Inflammatory macrophage treated with lipopolysaccharide for 1 hour (primary cell): ENCODE measurements at regions not wholly inside any gene's neighbourhood (a gene's known extent, or its start where the extent isn't known, plus 50 kb on each side); places are given as distances from the start of the nearest gene placed in this dataset.
A peak's percentile ranks its signal among the peaks of the same experiment; 100 is the strongest.
"Not testable (repeated sequence)": the region's sequence is repeated elsewhere in the genome, so short reads cannot be mapped to it uniquely, and the experiment has no call there.

Experiments
- DNase-seq, 2 donors: peaks; one replicate each; pipeline ENCODE4 v3.0.0-alpha.2; 2020 to 2022

DNA sequence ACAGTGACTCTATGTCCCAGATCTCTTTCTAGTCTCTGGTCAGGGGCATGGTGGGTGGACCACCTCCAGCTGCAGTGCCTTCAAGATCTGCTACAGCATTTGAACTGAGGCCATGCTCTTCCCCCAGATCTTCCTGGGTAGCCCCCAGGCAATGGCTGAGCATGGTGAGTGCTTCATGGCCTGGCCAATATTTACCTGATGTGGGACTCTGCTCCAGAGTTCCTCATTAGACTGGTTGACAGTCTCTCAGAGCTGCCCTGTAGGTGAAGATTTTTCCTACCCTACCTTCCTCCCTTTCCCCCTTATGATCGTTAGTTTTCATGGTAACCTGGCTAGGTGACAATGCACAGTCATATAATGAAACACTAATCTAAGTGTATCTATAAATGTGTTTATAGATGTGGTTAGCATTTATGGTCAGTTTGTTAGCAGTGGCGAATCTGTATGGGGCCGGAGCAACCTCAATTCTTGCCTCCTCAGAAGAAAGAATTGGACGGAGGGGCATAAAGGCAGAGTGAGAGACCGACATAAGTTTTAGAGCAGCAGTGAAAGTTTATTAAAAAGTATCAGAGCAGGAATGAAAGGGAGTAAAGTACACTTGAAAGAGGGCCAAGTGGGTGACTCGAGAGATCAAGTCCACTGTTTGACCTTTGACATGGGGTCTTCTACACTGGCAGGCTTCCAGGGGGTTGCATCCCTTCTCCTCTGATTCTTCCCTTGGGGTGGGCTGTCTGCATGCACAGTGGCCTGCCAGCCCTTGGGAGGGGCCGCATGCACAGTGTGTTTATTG lies 256.3 kb downstream of the CD83 start:
- DNase-seq: no peak

DNA sequence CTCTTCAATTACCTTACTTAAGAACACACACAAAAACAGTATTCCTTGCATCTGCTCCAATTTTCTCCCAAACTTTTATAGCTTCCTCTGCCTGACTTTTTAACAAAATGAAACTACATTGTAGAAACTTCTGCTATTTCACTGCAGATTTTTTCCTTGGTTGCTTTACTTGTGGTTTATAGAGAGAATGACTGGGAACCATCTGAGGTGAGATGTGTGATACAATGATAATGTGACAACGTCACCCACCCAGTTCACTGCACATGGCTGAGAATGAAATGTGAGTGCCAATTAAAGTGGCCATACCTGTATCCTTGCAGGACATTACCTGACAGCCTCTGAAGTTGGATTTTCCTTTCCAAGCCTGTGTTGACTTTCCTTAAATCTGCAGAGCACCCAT lies 258.4 kb downstream of the CD83 start:
- peak; percentile 27 to 44 for DNase-seq

DNA sequence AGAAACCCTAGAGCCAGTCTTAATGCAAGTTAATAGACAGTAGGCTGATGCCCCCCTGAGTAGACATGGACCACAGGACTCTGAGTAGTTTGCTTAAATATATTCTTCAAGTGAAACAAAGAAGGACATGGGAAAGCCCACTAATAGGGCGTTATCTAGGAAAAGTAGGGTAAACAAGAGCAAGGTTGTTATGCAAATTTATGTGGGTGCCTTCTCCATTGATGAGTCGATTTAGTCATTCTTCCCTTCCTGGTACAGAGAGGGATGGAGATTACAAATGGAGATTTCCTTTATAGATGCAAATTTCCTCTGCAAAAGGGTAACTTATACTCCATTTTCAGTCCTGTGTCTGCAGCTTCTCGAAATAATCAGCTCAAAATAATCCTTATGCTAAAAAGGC lies 262.0 kb downstream of the CD83 start:
- DNase-seq: no peak

DNA sequence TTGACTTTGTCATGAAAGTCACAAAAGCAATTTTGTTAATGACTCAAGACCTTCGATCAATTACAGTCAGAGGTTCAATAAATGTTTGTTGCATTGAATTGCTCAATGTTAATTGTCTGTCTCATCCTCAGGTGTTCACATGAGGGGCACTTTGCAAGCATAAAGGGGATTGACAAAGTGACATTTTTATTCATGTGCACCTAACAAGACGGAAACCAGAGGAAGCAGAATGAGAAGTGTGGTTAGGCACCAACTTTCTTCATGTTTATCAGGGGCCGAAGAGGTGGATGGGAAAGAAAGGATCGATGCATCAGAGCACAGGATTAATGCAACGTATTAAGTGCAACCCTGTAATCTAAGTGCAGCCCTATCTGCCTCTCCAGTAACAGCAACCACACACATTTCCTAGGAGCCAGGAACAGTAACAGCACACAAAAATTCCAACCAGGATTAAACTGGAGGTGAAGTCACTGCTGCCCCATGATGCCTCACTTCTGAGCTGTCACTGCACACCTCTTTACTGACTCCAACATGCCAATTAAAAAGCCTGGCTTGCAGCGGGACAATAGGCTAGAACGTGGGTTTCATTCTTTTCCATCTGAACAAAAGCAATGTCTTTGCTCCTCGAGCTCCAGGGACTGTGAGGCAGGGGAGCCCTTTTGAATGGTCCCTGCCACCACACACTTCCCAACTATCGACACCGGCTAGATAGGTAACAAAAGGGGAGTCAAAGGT lies 262.7 kb downstream of the CD83 start:
- DNase-seq: no peak

DNA sequence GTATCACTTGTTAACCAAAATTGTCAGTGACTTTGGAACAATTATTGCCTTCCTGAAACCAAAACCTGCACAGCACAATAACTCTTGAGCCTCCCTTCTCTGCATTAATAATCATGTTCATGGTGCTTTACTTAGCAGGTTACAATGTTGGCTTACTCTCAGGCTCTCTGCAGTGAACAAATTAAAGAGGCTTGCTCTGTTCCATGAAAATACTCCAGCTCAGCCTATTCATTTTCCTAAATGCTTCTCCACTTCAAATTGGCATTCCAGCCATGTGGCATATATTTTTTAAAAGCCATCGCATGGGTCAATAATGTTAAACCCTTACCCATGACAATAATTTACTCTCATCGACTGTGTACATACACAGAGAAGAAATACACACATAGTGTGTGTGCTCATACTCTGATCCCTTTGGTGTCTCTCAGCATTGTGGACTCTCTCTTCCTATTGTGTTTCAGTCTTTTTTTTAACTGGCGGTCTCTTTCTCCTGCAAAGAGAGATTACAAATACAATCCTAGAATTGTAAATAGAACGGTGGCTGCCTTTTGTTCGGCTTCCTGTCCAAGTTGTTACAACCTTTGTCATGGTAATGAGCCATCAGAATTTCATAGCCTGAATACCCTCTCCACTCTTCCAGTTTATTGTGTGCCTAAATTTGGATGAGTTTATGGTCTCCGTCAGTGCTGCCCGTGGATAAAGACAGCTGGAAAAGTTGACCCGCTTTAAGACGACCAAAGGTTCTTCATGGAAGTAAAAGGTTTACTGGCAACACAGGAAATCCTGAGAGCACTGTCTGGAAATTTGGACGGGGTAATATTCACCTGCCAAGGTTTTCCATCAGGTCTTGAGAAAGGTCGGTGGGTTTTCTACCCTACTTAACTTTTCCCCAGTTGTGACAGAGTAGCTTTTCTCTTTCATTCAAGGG lies 263.6 kb downstream of the CD83 start:
- no peak for DNase-seq

DNA sequence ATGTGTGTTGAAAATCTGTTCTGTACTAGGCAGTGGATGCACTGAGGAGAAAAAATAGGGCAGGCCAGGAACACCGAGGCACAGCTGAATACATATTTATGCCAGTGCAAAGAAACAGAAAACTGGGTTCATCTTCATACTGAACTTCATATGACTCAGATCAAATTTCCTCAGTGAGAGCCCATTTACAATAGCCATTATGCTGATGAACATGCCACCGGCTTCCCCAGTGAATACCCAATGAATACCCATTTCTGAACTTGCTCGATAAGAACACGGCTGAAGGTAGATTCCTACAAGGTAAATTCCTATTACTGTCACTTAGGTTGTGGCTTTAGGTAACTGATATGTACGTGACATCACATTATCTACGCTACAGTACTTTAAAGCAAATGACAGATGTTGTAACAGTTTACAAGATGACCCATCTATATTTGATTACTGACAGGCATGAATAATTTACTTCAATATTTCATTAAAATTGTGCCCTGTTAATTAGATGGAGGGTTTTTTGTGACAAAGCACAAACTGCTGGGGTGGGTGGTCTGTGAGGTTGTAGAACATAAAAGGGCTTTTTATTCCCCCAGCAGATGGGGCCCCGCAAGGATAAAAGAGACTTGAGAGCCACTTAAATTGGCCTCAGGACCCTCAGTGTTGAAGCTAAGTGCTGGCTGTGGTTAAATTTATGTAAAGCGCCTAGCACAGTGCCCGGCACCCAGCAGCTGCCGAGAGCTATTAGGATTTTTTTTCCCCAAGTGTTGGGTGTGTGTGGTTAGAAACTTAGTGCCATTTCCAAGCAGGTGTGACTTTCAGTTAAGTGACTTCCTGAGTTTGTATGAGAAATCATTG lies 264.5 kb downstream of the CD83 start:
- no peak for DNase-seq

DNA sequence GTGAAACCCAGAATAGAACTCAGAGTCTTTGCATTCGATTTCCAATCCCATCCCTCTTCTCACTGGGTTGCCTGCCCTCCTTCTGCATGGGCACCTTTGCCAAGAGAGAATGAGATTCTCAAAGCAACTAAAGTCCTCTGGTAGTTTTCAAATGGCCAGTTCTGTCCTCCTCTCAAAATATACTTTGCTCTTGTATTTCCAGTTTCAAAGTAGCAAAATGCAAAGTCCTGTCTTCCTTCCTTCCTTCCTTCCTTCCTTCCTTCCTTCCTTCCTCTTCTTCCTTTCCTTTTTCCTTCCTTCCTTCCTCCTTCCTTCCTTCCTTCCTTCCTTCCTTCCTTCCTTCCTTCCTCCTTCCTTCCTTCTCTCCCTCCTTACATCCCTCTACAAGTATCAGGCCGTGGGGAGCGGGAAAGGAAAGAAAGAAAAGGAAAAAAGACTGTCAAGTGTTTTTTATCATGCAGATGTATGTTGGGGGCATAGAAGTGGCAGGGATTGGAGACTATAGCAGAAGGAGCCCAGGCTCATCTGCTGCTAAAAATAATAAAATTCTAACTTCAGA lies 265.2 kb downstream of the CD83 start:
- no peak for DNase-seq

DNA sequence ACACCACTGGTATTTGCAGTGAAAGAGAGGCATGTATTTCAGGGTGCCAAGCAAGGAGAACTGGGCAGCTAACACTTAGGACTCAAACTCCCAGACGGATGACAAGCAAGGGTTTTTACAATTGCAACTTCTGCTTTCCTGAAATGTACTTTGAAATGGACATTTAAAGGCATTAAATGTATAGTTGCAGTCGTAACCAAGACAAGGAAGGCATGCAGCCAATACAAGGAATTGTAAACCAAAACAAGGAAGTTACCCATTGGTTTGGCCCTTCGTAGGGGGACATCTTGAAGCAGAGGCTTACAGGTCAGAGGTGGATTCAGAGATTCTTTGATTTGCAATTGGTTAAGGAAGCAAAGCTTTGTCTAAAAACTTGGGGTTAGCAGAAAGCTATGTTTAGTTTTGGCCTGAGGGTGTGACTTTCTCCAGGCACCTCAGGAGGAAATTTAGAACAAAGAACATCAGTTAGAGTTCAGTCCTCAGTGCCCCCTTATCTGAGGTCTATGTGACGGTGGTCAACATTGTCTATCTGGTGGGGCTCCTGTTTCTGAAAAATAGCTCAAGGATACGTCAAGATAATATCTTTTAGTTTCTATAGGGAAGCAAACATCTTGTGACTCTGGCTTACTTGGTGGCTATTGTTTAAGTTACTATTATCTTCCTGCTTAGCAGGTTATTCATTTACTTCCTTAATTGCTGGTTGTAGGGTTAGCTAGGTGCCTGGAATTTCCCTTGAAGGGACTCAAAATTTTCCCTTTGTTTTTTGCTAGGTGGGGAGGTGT lies 266.0 kb downstream of the CD83 start:
- peak; percentile 58 to 63 for DNase-seq

DNA sequence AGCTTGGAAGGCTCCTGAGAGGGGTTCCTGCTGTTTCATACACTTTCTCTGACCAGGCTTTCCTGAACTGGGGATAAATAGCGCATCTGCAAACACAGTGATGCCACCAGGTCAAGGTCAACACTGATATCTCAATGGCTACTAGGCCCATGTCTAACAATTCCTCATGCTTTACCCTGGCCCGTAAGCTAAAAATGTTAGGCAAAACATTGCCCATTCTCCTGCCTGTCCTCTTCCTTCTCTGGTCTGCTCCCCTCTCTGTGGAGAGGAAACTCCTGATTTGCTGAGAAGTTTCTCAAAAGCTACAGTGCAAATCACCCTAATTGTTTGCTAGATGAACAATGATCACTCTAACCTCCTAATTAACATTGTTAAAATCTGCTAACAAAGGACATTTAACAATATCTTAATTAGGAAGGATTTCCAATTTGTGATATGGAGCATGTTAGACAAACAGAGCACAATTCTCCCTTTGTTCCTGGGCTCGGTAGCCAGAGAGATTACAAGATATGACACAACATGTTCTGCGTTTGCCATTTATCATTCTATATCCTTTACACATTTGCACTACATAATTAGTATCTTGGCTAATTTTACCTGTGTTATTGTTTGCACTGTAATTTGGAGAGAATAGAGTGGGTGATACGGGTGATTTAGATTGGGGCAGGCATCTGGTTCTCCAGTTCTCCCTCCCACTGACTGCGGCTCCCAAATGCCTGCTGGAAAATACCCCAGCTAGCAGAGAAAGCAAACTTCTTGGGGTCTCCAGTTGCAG lies 266.8 kb downstream of the CD83 start:
- no peak for DNase-seq

DNA sequence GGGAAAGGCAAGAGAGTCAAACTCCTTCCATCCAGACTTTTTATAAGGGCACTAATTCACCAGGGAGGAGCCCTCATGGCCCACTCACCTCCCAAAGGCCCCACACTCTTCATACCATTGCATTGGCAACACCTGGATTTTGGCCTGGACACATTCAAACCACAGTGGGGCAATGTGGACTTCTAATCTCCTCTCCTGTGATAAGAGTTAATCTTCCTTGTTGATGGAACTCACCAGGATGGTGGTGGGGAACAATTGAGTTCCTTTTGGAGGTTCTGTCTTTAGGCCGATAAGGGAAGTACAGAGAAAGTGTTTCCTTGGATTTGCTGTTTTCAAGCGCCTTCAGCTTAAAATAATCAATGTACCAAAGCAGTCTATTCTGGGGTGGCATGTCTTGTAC lies 268.7 kb downstream of the CD83 start:
- no peak for DNase-seq

DNA sequence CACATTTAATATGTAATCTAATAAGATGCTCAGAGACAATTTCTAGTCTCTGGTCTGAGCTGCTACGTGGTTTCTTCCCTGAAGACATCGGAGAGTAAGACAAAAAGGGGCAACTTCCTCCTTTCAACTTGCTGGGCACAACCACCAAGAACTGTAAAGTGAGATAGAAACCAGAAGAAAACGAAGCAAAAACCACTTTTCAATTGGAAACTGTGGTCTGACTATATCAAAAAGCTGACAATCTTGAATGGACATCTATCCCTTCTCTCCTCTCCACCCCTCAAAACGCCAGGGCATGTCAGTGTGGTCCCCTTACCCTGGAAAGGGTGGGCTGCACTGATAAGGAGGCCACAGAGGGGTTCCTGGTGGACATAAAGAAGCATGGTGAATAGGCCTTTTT lies 269.1 kb downstream of the CD83 start:
- DNase-seq: peak in 1 of 2 donors; percentile 18

DNA sequence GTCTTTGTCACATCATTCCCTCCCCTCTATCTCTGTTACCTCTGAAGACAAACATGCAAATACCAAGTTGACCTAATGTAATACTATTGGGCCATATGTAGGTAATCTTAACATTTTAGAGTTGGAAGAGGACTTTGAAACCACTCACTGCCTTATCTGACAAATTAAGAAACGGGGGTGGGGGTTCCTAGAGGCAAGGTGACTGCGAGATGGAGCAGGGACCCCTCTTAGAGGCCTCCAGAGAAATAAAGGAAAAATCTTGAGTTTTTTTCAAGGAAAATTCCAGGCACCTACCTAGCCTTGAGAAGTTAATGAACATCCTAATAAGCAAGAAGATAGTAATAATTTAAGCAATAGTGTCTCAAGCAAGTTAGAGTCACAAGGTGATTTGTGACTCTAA lies 270.8 kb downstream of the CD83 start:
- DNase-seq: no peak

DNA sequence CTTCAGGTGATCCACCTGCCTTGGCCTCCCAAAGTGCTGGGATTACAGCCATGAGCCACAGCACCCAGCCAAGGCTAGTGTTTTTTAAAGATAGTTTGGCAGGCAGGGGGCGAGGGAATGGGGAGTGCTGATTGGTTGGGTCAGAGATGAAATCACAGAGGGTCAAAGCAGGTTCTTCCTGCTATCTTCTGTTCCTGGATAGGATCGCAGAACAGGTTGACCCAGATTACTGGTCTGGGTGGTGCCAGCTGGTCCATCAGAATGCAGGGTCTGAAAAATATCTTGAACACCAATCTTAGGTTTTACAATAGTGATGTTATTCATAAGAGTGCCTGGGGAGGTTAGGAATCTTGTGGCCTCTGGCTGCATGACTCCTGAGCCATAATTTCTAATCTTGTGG lies 272.2 kb downstream of the CD83 start:
- not testable (repeated sequence) for DNase-seq

DNA sequence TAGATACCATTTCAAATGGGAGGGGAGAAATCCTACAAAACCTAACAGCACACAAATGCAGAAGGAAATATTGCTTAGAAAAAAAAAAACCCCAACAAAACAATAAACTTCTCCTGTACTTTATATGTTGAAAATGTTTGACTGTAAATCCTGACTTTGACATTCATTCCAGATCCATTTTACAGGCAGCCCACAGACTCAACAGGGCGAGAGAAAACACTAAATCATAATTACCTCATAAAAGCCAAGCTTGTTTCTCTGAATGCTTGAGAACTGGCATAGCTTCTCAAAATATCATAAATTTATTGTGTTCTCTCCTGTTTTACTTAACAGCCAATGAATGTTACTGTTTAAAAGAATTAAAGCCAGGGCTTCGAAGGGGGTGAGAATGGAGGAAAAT lies 273.2 kb downstream of the CD83 start:
- DNase-seq: no peak

DNA sequence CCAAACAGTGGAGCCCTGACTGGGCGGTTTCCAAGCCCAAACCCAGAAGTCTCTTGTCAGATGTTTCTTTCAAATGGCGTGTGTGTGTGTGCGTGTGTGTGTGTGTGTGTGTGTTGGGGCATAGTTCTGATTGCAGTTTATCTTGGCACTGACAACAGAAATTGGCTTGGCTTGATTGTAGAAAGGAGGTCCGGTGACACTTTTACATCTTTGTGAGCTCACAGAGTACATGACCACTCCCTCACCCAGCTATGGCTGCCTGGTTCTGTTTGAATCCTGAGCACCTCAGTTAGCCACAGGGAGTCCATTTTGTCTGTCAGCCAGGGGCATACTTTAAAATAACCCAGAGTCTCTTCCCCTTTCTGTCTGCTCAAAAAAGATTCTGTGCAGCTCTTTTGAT lies 276.3 kb downstream of the CD83 start:
- DNase-seq: no peak

DNA sequence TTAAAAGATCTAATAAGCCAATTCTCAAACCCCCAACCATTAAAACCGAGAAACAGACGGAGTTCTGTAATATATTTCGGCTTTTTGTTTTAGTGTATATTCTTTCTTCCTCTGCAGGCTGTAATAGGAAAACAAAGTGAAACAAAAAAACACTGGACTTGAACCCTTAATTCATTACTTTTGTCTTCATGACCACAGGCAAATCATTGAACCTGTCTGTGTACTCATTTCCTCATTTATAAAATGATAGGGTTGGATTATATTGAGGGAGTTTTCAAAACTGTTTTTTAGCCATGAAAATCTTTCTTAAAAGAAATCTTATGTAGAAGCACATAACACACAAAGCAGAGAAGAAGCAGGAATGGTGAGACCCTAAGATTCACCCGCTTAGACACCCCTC lies 278.8 kb downstream of the CD83 start:
- DNase-seq: no peak

DNA sequence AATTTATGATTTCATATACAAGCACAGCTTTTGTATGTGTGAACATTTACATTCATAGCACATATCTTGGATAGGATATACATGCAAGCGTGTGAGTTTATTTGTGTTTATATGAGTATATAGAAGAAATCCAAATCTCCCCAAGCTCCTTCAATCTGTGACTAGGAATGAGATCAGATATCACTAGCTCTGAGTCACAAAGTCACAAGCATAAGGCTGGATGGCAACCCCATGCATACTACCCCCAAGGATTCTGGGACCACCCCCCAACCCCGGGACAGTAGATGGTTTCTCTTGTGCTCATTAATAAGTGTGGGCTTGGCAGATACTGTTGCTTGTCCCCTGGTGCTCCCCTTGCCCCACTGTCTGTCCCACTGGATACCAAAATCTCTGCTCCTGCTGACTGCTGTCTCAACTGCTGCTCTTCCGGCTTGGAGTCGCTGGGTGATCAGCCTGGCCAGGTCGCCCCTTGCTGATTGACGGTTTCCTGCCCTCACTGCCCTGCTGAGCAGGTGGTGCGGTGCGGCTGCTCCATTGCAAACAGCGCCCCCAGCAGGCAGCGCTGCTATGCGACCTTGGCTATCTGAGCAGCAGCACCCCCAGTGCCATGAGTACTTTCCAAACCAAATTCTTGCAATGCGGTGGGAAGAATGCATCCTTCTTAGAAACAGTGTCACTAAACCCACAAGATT lies 279.4 kb downstream of the CD83 start:
- no peak for DNase-seq

DNA sequence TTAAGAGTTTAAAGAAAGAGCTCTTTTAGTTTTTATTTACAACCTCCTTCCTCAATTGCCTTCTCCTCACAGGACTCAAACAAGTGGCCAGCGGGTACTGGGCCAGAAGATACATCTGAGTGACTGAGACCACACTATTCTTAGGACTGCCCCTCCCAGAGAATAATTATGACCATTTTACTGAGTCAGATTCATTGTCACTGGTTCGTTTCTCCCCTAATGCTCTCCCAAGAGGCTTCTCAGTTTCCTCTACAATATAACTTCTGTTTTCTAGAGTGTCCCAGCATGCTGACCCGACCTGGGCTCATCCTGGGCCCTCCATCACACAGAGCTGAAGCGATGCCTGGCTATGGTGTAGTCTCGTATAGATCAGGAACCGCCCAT lies 279.9 kb downstream of the CD83 start:
- DNase-seq: no peak

DNA sequence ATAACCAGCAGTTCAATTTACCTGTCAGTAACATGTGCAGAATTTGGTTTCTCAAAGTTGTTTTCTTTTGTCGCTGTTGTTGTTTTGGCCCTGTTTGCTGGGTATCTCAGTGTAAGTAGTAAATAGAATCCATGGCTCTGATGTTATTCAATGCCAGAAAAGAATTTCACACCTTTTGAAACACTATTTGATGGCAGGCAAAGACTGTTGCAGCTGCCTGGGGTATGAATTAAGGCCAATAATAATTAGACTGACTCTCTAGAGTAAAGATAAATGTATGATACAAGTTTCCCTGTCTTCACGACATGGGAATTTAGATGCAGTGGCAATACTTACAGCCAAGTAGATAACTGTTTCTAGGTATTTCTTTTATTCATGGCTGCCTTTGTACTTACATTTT lies 281.4 kb downstream of the CD83 start:
- no peak for DNase-seq

DNA sequence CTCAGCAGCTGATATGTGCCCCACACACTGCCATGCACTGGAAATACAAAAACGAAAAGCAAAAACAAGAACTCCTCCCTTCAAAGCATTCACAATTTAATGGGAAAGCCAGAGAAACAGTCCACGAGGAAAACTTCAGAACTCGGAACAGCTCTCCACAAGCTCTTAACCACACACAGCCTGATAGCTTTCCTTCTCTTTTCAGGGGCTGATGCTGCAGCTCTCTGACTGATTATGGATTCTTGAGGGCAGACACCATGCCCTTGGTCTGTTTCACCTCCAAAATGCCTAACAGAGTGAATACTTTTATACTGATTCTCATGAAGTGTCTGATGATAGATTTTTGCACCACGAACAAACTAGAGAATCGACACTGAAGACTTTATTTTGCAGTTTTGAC lies 282.1 kb downstream of the CD83 start:
- no peak for DNase-seq
